ENCODE measurements at regions not wholly inside any gene's neighbourhood (a gene's known extent, or its start where the extent isn't known, plus 50 kb on each side); places are given as distances from the start of the nearest gene placed in this dataset.

DNA sequence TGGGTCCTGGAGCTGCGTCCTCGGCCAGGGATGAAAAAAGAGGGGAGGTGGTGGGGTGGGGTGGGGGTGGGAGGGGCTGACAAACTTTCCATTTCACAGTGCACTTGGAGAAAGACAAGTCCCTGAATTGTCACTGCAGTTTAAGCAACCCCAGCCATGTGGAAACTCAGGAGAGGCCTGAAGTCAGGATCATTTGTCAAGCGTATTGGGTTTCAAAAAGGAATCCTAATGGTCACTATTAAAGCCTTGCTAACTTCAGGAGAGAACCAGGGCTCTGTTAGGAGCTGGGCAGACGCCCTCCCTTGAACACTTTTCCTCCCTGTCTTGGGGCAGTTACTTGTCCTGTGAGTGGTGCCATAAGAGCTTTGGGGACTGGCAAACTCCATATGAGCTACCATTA lies 159.9 kb downstream of the FNDC1 start:
- H3K27ac ChIP-seq (ENCODE audit: low read depth in 1 of 2, low read length in 1 of 2) = no peak overlapping the region
- TF ChIP-seq, protein P1, sequence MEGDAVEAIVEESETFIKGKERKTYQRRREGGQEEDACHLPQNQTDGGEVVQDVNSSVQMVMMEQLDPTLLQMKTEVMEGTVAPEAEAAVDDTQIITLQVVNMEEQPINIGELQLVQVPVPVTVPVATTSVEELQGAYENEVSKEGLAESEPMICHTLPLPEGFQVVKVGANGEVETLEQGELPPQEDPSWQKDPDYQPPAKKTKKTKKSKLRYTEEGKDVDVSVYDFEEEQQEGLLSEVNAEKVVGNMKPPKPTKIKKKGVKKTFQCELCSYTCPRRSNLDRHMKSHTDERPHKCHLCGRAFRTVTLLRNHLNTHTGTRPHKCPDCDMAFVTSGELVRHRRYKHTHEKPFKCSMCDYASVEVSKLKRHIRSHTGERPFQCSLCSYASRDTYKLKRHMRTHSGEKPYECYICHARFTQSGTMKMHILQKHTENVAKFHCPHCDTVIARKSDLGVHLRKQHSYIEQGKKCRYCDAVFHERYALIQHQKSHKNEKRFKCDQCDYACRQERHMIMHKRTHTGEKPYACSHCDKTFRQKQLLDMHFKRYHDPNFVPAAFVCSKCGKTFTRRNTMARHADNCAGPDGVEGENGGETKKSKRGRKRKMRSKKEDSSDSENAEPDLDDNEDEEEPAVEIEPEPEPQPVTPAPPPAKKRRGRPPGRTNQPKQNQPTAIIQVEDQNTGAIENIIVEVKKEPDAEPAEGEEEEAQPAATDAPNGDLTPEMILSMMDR (IDR thresholded peaks at IDR 0.05; ENCODE audit: control extremely low read depth, extremely low read depth) = no peak
- H3K9me3 ChIP-seq (ENCODE audit: control insufficient read depth in 4 of 4, insufficient read depth in 3 of 4, low read length in 3 of 4) = peaks cover 0 to 3% (median under 1%) of the 10 kb centered on the region in 4 donors
- no peaks in the 10 kb centered on the region for H3K36me3 ChIP-seq (ENCODE audit: control insufficient read depth in 4 of 4, insufficient read depth in 4 of 4, low read length in 4 of 4)
- no peak for ATAC-seq (ENCODE audit: insufficient read depth, low FRiP score)
- WGBS, 2 donors = 69 to 76% methylated on average over 4 of the region's 4 CpGs
- H3K4me3 ChIP-seq = no peak overlapping the region
- H3K4me1 ChIP-seq (ENCODE audit: control insufficient read depth in 5 of 5, insufficient read depth in 5 of 5, low read length in 5 of 5) = no peaks in the 10 kb centered on the region
- H3K27me3 ChIP-seq (ENCODE audit: control insufficient read depth in 3 of 3, insufficient read depth in 3 of 3, low read length in 2 of 3) = peaks cover 0 to 2% (median 0%) of the 10 kb centered on the region in 3 donors
- DNase-seq = no peak
- no peak overlapping the region for H3K9ac ChIP-seq (ENCODE audit: insufficient read depth in 1 of 2, low read length in 2 of 2)

DNA sequence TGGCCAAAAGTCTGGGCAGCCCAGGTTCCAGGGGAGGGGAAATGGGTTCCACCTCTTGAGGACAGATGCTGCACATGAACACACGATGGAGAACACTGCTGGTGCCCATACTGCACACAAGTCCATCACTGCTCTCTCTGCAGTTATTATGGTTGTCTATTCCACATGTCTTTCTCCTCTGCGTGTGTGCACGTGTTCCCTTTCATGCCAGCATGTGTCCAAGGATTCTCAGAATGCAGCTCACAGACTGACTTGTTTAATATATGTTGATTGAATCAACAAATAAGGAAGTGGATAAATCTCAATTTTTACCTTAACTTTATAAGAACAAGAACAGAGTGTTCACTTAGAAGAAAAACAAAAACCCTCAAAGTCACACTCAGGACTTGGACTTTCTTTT lies 158.9 kb downstream of the FNDC1 start:
- Histone ChIP-seq H3K4me3 (no peak overlapping the region), H3K9me3 (ENCODE audit: control insufficient read depth in 4 of 4, insufficient read depth in 3 of 4, low read length in 3 of 4) (peaks cover 0 to 2% (median under 1%) of the 10 kb centered on the region in 4 donors), H3K36me3 (ENCODE audit: control insufficient read depth in 4 of 4, insufficient read depth in 4 of 4, low read length in 4 of 4) (no peaks in the 10 kb centered on the region), H3K4me1 (ENCODE audit: control insufficient read depth in 5 of 5, insufficient read depth in 5 of 5, low read length in 5 of 5) (no peaks in the 10 kb centered on the region), H3K27ac (ENCODE audit: low read depth in 1 of 2, low read length in 1 of 2) (no peak overlapping the region), H3K27me3 (ENCODE audit: control insufficient read depth in 3 of 3, insufficient read depth in 3 of 3, low read length in 2 of 3) (peaks cover 0 to 2% (median 0%) of the 10 kb centered on the region in 3 donors), H3K9ac (ENCODE audit: insufficient read depth in 1 of 2, low read length in 2 of 2) (no peak overlapping the region)
- TF ChIP-seq, protein P1 (IDR thresholded peaks at IDR 0.05; ENCODE audit: control extremely low read depth, extremely low read depth) = no peak
- WGBS, 2 donors = 88 to 90% methylated on average over 3 of the region's 3 CpGs
- ATAC-seq (ENCODE audit: insufficient read depth, low FRiP score) = no peak
- DNase-seq = no peak

- Histone ChIP-seq H3K9me3 (ENCODE audit: control insufficient read depth in 4 of 4, insufficient read depth in 3 of 4, low read length in 3 of 4) (peaks cover 0 to 1% (median 0%) of the 10 kb centered on the region in 4 donors), H3K4me1 (ENCODE audit: control insufficient read depth in 5 of 5, insufficient read depth in 5 of 5, low read length in 5 of 5) (no peaks in the 10 kb centered on the region), H3K9ac (ENCODE audit: insufficient read depth in 1 of 2, low read length in 2 of 2) (no peak overlapping the region), H3K27ac (ENCODE audit: low read depth in 1 of 2, low read length in 1 of 2) (no peak overlapping the region), H3K27me3 (ENCODE audit: control insufficient read depth in 3 of 3, insufficient read depth in 3 of 3, low read length in 2 of 3) (peaks cover 0 to 4% (median 2%) of the 10 kb centered on the region in 3 donors), H3K4me3 (no peak overlapping the region), H3K36me3 (ENCODE audit: control insufficient read depth in 4 of 4, insufficient read depth in 4 of 4, low read length in 4 of 4) (no peaks in the 10 kb centered on the region)
- ATAC-seq (ENCODE audit: insufficient read depth, low FRiP score) (no peak), DNase-seq (no peak)
- 91 to 93% methylated on average over 9 of the region's 9 CpGs for WGBS, 2 donors
- TF ChIP-seq, protein P1 (IDR thresholded peaks at IDR 0.05; ENCODE audit: control extremely low read depth, extremely low read depth) = no peak
These were observed 156.3 kb downstream of the FNDC1 start for GRCh38 chr6:159325476-159325875.

DNA sequence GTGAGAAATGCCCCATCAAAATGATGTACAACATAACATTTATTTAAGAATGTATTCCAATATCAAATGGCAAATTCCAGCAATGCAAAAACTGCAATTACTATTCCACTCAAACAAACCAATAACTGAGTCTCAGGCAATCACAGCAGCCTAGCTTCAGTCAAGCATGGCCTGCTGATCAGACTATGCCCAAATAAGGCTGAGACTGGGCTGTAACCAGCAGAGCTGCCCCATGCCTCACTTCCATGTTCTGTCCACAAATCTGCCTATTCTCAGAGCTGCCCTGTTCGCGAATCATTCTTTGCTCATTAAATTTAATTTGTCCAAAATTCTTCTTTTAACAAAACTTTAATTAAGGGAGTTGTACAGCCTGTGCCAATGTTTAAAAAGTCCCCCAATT lies 155.4 kb downstream of the FNDC1 start:
- no peak overlapping the region for H3K4me3 ChIP-seq
- DNase-seq (no peak), ATAC-seq (ENCODE audit: insufficient read depth, low FRiP score) (no peak)
- no peaks in the 10 kb centered on the region for H3K4me1 ChIP-seq (ENCODE audit: control insufficient read depth in 5 of 5, insufficient read depth in 5 of 5, low read length in 5 of 5)
- TF ChIP-seq, protein P1 (IDR thresholded peaks at IDR 0.05; ENCODE audit: control extremely low read depth, extremely low read depth) = no peak
- peaks cover 0 to 1% (median 0%) of the 10 kb centered on the region in 4 donors for H3K9me3 ChIP-seq (ENCODE audit: control insufficient read depth in 4 of 4, insufficient read depth in 3 of 4, low read length in 3 of 4)
- H3K27me3 ChIP-seq (ENCODE audit: control insufficient read depth in 3 of 3, insufficient read depth in 3 of 3, low read length in 2 of 3) = peaks cover 0 to 4% (median 0%) of the 10 kb centered on the region in 3 donors
- H3K27ac ChIP-seq (ENCODE audit: low read depth in 1 of 2, low read length in 1 of 2) = no peak overlapping the region
- H3K9ac ChIP-seq (ENCODE audit: insufficient read depth in 1 of 2, low read length in 2 of 2) = no peak overlapping the region
- WGBS, 2 donors = 95 to 96% methylated on average over 2 of the region's 2 CpGs
- H3K36me3 ChIP-seq (ENCODE audit: control insufficient read depth in 4 of 4, insufficient read depth in 4 of 4, low read length in 4 of 4) = no peaks in the 10 kb centered on the region

Measured in lung (tissue), 11 donors.